ENCODE measurements at regions not wholly inside any gene's neighbourhood (a gene's known extent, or its start where the extent isn't known, plus 50 kb on each side); places are given as distances from the start of the nearest gene placed in this dataset.

GRCh38 chr6:9494864-9495263 is 920.0 kb downstream of the TFAP2A start:
- no peak for DNase-seq (ENCODE audit: extremely low read depth in 1 of 11, low read depth in 9 of 11, low spot score in 4 of 11)

DNA sequence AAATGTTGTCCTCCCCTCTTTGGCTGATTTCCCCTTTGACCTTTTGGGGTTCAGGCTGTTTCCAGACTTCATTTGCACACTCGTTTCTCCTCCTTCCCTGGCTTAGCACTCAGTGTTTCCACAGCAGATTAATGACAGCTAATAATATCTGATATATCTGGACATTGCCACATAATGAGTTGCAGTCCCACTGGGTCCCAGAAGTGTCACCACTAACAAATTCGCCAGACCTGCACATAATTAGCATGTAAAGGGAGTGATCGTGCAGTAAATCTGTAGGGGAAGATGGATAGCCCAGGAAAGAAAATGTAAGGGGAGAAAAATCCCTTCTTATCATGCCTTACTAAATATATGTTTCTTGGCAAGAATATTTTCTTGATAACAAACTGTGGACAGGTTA is 922.1 kb downstream of the TFAP2A start:
- no peak for DNase-seq (ENCODE audit: extremely low read depth in 1 of 11, low read depth in 9 of 11, low spot score in 4 of 11)

- DNase-seq (ENCODE audit: extremely low read depth in 1 of 11, low read depth in 9 of 11, low spot score in 4 of 11), result no peak
These were observed 927.7 kb downstream of the TFAP2A start for GRCh38 chr6:9487128-9487527.

DNA sequence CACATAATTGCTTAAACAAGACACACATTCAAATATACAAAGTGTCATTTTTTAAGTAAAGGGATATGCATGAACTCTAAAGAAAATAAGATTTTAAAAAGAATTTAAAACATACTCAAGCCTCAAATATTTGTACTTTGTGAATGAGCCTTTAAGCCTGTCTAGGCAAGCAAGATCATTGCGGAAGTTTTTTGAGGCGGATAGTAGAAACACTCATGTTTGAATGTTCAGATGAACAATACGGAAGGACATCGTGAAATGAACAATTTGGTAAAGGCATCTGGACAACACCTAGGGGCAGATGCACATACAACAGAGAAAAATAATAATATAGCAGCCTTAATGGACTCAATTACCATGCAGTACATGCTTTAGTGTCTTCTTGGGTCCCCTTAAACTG is 928.9 kb downstream of the TFAP2A start:
- DNase-seq (ENCODE audit: extremely low read depth in 1 of 11, low read depth in 9 of 11, low spot score in 4 of 11), result no peak

DNA sequence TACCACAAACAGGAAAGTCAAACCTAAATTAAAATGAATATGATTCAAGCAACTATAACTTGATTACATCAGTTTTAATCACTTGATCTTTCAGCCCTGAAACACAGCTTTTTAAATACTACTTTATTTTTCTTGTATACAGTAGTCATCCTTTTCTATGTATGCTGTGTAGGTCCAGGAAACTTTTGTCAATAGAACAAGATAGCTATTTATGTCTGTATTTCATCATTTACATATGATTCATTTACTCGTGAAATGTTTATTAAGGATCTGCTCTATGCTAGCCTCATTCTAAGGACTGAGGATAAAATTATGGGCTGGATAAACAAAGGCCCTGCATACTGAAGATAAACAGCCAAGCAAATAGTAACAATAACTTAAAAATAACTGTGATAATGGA is 930.2 kb downstream of the TFAP2A start:
- no peak for DNase-seq (ENCODE audit: extremely low read depth in 1 of 11, low read depth in 9 of 11, low spot score in 4 of 11)

- DNase-seq (ENCODE audit: extremely low read depth in 1 of 11, low read depth in 9 of 11, low spot score in 4 of 11), result no peak
These were observed 930.8 kb downstream of the TFAP2A start for GRCh38 chr6:9484091-9484490.

DNA sequence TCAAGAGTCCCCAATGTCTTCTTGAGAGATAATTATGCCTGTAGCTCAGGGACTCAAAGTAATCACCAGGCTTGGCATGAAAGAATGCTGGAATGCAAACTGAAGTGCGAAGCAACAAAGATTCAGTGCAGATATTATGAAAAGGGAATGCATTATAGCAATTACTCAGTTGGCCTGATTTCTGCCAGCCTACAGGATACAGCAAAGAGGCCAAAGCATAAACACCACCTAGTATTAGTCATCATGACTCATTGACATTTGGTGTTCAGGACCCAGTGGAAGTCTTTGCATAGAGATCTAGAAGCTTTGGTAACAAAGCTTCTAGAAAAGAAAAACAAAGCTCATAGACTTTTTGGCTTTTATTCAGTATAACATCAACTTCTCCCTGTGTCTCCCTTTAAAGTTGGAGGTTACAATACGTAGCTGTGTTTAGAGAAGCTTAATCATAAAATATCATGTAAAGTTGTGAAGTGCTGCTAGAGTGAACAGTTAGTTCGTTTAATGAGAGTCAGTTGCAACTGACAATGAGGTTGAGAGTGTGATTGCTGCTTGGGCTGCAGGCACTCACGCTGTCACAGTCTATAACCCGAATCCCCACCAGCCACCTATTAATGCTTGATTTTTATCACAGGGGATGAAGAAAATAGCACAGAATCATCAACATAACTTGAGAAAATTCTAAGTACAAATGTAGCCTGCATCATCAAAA is 932.7 kb downstream of the TFAP2A start:
- DNase-seq (ENCODE audit: extremely low read depth in 1 of 11, low read depth in 9 of 11, low spot score in 4 of 11), result no peak

GRCh38 chr6:9481292-9482029 is 933.4 kb downstream of the TFAP2A start:
- no peak for DNase-seq (ENCODE audit: extremely low read depth in 1 of 11, low read depth in 9 of 11, low spot score in 4 of 11)

GRCh38 chr6:9468277-9468676 is 946.6 kb downstream of the TFAP2A start:
- DNase-seq (ENCODE audit: extremely low read depth in 1 of 11, low read depth in 9 of 11, low spot score in 4 of 11), result no peak

DNA sequence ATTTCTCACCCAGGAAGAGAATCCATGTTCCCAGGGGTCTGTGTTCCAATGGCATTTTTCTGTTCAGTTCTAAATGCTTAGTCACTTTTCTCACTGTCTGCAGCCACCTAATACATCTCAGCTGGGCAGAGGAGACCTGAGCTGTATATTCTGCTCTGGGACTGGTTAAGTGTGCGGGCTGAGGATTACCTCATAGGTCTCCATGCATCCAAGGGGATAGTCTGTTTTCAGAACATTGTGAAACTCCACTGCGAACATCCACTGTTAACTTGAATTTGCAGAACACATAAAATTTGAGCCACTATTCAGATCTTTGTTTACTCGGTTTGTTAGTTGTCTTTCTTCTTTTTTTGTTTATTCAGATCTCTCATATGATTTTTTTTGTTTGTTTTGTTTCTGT is 947.1 kb downstream of the TFAP2A start:
- no peak for DNase-seq (ENCODE audit: extremely low read depth in 1 of 11, low read depth in 9 of 11, low spot score in 4 of 11)

GRCh38 chr6:9464583-9464982 is 950.3 kb downstream of the TFAP2A start:
- DNase-seq (ENCODE audit: extremely low read depth in 1 of 11, low read depth in 9 of 11, low spot score in 4 of 11), result no peak

GRCh38 chr6:9463311-9463710 is 951.6 kb downstream of the TFAP2A start:
- no peak for DNase-seq (ENCODE audit: extremely low read depth in 1 of 11, low read depth in 9 of 11, low spot score in 4 of 11)

- DNase-seq (ENCODE audit: extremely low read depth in 1 of 11, low read depth in 9 of 11, low spot score in 4 of 11), result no peak
These were observed 953.7 kb downstream of the TFAP2A start for GRCh38 chr6:9461188-9461587.

GRCh38 chr6:9458424-9458823 is 956.5 kb downstream of the TFAP2A start:
- DNase-seq (ENCODE audit: extremely low read depth in 1 of 11, low read depth in 9 of 11, low spot score in 4 of 11), result no peak

- no peak for DNase-seq (ENCODE audit: extremely low read depth in 1 of 11, low read depth in 9 of 11, low spot score in 4 of 11)
These were observed 958.8 kb downstream of the TFAP2A start for GRCh38 chr6:9455864-9456658.

DNA sequence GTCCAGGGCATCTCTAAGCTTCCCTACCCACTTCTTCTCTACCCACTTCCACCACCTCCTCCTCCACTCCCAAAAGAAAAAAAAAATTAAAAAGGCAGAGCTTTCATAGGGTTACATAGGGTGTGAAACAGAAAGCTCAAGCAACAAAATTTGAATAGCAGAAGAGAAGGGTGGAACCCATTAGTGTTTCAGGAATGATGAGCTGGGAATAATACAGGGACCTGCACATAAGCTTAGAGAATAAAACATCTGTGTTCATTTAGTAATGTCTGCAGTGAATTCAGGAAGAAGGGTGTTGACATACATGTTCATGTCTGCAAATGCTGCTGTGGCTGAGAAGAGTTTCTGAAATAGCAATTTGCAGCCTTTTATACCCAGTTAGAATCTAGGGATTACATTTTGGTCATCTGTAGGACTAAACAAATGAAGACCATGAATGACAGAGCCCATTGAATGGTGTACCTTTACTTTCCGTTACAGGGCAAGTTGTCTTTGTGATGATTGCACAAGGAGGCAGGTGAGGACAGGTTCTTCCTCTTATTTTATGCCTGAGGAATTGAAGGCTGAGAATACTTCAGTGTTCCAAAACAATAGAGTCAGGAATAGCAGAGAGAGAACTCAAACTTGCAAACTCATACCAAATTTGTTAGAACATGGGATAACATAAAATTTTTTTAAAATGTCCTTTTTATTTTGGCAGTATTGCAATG is 975.1 kb downstream of the TFAP2A start:
- no peak for DNase-seq (ENCODE audit: extremely low read depth in 1 of 11, low read depth in 9 of 11, low spot score in 4 of 11)

DNA sequence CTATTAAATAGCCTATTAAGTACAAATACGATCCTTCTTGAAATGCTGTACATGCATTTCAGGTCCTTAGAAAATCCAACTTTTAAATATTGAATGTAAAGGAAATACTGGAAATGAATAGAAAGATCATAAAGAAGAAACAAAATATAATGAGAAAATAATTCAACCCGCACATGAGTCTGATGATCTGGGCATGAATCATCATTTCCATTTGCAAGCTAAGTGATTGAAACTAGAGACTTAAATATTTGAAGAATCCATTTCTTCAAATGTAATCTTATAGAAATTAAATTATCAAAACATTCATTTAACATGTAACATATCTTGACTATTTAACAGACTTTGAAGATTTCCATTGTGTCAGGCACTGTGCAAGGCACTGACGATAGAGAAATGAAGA is 977.0 kb downstream of the TFAP2A start:
- DNase-seq (ENCODE audit: extremely low read depth in 1 of 11, low read depth in 9 of 11, low spot score in 4 of 11), result no peak

DNA sequence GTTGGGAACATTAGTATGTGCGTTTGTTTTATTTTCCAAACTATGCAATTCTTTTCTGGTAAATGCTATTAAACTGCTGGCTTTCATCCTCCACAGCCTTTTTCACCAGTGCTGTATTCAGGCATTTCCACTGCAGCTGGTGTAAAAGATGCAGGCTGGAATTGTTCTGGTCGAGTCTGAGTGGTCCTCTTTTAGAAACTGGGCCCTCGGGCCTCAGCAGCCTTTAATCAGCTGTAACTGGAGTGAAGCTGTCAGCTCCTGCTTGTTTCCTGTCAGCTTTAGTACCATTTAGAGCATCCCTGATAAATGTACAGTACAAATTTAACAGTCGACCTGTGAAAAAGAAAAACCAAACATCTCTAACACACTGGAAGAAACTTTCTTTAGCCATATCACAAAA is 979.6 kb downstream of the TFAP2A start:
- no peak for DNase-seq (ENCODE audit: extremely low read depth in 1 of 11, low read depth in 9 of 11, low spot score in 4 of 11)

DNA sequence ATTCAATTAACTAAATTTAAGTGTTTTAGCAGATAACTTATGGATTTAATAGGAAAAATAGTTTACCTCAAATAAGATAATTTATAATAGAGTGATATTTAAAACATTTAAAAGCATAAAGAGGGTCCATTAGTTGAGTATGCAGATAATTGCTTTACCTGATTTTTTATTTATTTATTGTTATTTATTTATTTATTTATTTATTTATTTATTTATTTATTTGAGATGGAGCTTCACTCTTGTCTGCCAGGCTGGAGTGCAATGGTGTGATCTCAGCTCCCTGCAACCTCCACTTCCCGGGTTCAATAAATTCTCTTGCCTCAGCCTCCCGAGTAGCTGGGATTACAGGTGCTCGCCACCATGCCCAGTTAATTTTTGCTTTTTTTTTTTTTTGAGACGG is 982.9 kb downstream of the TFAP2A start:
- no peak for DNase-seq (ENCODE audit: extremely low read depth in 1 of 11, low read depth in 9 of 11, low spot score in 4 of 11)

Measured in renal cortex interstitium (tissue), 11 donors.